Gastroesophageal sphincter (tissue), 3 donors: ENCODE measurements at regions not wholly inside any gene's neighbourhood (a gene's known extent, or its start where the extent isn't known, plus 50 kb on each side); places are given as distances from the start of the nearest gene placed in this dataset.

Experiments
- POLR2A ChIP-seq, 2 donors: fragments of 450-650 bp; IDR thresholded peaks; one replicate each; pipeline ENCODE4 v1.6.1; 2017; ENCODE audit warnings: antibody characterized with exemption in 2 of 2, mild to moderate bottlenecking in 2 of 2, moderate library complexity in 1 of 2
- POLR2AphosphoS5 ChIP-seq: sonication (generic); formaldehyde crosslinking; IDR thresholded peaks from one replicate; pipeline ENCODE4 v1.6.1; 2017; ENCODE audit warnings: antibody characterized with exemption
- TF ChIP-seq, protein P1 (sequence below), 4 experiments: fragments of 200-600 bp in 2 of 4; fragments of 450-650 bp in 2 of 4; sonication (generic) in 1 of 4; IDR thresholded peaks; one replicate each; pipeline ENCODE4 v1.5.1; 2017 to 2019; ENCODE audit warnings: antibody characterized with exemption in 4 of 4, mild to moderate bottlenecking in 2 of 4, moderate library complexity in 2 of 4

DNA sequence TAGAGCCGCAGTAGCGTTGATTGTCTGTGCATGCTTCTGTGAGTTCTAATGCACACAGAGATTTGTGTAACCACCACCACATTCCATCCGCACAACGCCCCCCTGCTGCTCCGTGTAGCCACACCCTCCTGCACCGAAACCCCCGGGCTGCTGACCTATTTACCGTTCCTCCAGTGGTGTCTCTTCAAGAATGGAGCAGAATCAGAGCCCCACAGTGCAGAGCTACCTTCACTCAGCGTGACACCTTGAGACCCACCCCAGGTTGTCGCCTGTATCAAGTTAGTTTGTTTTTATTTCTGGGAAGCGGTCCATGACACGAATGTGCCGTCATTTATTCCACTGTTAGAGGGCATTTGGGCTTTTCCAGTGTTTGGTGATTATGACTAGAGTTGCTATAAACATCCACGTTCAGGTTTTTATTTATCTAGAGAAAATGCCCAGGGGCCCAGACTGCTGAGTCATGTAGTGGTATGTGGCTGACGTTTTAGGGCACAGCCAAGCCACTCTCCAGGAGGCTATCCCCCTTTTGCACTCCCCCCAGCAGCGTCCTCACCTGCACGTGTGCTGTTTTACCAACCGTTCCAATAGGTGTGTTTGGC is 266.8 kb downstream of the NDUFA10 start:
- TF ChIP-seq, protein P1, sequence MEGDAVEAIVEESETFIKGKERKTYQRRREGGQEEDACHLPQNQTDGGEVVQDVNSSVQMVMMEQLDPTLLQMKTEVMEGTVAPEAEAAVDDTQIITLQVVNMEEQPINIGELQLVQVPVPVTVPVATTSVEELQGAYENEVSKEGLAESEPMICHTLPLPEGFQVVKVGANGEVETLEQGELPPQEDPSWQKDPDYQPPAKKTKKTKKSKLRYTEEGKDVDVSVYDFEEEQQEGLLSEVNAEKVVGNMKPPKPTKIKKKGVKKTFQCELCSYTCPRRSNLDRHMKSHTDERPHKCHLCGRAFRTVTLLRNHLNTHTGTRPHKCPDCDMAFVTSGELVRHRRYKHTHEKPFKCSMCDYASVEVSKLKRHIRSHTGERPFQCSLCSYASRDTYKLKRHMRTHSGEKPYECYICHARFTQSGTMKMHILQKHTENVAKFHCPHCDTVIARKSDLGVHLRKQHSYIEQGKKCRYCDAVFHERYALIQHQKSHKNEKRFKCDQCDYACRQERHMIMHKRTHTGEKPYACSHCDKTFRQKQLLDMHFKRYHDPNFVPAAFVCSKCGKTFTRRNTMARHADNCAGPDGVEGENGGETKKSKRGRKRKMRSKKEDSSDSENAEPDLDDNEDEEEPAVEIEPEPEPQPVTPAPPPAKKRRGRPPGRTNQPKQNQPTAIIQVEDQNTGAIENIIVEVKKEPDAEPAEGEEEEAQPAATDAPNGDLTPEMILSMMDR (IDR thresholded peaks at IDR 0.05), result no peak
- TF ChIP-seq POLR2A (IDR thresholded peaks at IDR 0.05), result no peak
- no peak for TF ChIP-seq POLR2AphosphoS5
